HL-60 (cell line): ENCODE measurements at regions not wholly inside any gene's neighbourhood (a gene's known extent, or its start where the extent isn't known, plus 50 kb on each side); places are given as distances from the start of the nearest gene placed in this dataset.

Source experiments
- CTCF ChIP-seq: IDR thresholded peaks from one replicate; pipeline ENCODE4 v1.5.1; 2011; ENCODE audit warnings: low read length, control low read depth, inconsistent platforms; ENCODE audit not compliant: insufficient read depth
- REST ChIP-seq: IDR thresholded peaks from 2 replicates; pipeline ENCODE4 v1.6.1; 2012; ENCODE audit warnings: low read depth; ENCODE audit not compliant: insufficient replicate concordance

- TF ChIP-seq CTCF (no peak), REST (no peak)
These were observed 627.5 kb downstream of the MED13L start for GRCh38 chr12:115650026-115650425.
